ENCODE measurements at regions not wholly inside any gene's neighbourhood (a gene's known extent, or its start where the extent isn't known, plus 50 kb on each side); places are given as distances from the start of the nearest gene placed in this dataset.

DNA sequence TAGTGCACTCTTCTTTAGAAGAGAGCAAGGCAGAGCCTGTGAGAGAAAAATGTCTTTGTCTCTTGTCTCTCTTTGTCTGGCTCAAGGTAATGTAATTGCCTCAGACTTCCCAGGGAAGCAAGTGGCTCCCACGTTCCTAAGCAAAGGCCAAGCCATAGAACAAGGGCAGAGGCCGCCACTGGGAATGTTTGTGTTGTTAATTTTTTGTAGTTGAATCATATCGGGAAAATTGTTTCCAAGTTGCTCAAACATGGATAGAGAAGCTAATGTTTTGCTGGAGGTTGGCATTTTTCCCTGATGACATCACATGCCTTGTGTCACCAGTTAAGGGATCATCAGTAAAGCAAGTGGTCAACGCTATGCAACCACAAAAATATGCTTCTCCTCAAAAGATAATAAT, 211.5 kb upstream of the FOXA2 start:
- Histone ChIP-seq H4K20me1 (ENCODE audit: insufficient read depth, low read length) (no peaks in the 10 kb centered on the region), H4K91ac (ENCODE audit: insufficient read depth, low read depth, low read length) (peak overlapping the region; percentile 99), H2BK20ac (ENCODE audit: low read depth, low read length) (peak overlapping the region; percentile 99), H2BK15ac (ENCODE audit: low read depth, low read length) (peak overlapping the region; percentile 96), H3K9me3 (ENCODE audit: control insufficient read depth, insufficient read depth, low read length) (no peaks in the 10 kb centered on the region), H2BK120ac (ENCODE audit: low read depth, low read length) (peak overlapping the region; percentile 99), H3K9me1 (ENCODE audit: insufficient read depth, low read length) (peaks cover 7% of the 10 kb centered on the region; the same call in 1 of the 2 replicates), H3K14ac (replicated peaks; ENCODE audit: low read depth, low read length) (peak overlapping the region; percentile 95), H3K4ac (ENCODE audit: low read depth, low read length) (peak overlapping the region; percentile 98), H3K4me3 (ENCODE audit: insufficient read depth, low read depth, low read length) (no peak overlapping the region), H2AFZ (replicated peaks; ENCODE audit: low read length, poor library complexity) (peak overlapping the region; percentile 81), H2AK5ac (ENCODE audit: low read depth, low read length) (peak overlapping the region; percentile 91), H3K4me2 (ENCODE audit: low read depth, low read length) (peak overlapping the region; percentile 73), H2BK5ac (ENCODE audit: low read depth, low read length, poor library complexity, severe bottlenecking) (peak overlapping the region; percentile 98), H3K18ac (ENCODE audit: low read depth, low read length) (peak overlapping the region; percentile 98), H4K8ac (ENCODE audit: low read depth in 2 of 2, low read length in 2 of 2) (peak overlapping the region; percentile 87 to 94), H3K23ac (ENCODE audit: low read depth, low read length) (peak overlapping the region; percentile 98), H3K27me3 (ENCODE audit: control insufficient read depth, insufficient read depth, low read length) (peaks cover 2% of the 10 kb centered on the region; the same call in 1 of the 2 replicates), H3K56ac (ENCODE audit: extremely low read depth, insufficient read depth, low read length) (peak overlapping the region; percentile 92), H3K79me1 (ENCODE audit: low read depth in 1 of 2, low read length in 2 of 2) (no peaks in the 10 kb centered on the region), H2AK9ac (replicated peaks; ENCODE audit: low read depth, low read length, poor library complexity) (peak overlapping the region; percentile 84), H3K27ac (ENCODE audit: insufficient read depth, low read length) (peak overlapping the region; percentile 88), H3K9ac (ENCODE audit: low read depth, low read length) (peak overlapping the region; percentile 57; the same call in 1 of the 2 replicates), H4K5ac (ENCODE audit: low read depth, low read length) (peak overlapping the region; percentile 91), H3K4me1 (ENCODE audit: control insufficient read depth, insufficient read depth, low read length) (peaks cover 10% of the 10 kb centered on the region), H3K36me3 (ENCODE audit: control insufficient read depth, insufficient read depth, low read length) (no peaks in the 10 kb centered on the region)
- ATAC-seq (ENCODE audit: low read depth) (peak; percentile 92), DNase-seq (peak; percentile 99)
- no TSS peak for BruUV-seq (replicated peaks)
- in situ Hi-C loops (cut with MboI; ENCODE audit: low sequenced_read_pairs), result no loop called here
- 0% methylated on average over 3 of the region's 4 CpGs; no CpG with 5 or more reads in 1 of the 2 experiments for WGBS, 2 experiments (ENCODE audit: extremely low coverage in 2 of 2, insufficient read length in 1 of 2)
- intact Hi-C loops (cut with micrococcal nuclease), result loop anchor here (1.0 to 2.0 kb wide), 2 partner anchors 433 to 554 kb away; partner anchors contain the start of gene NXT1
- TF ChIP-seq CEBPB (IDR thresholded peaks at IDR 0.05; ENCODE audit: low read depth, low read length) (peak; percentile 86), SMC3 (IDR thresholded peaks at IDR 0.05; ENCODE audit: low read depth, low read length) (no peak), MAFK (IDR thresholded peaks at IDR 0.05; ENCODE audit: low read depth, low read length) (peak; percentile 49; the same call in 1 of the 2 replicates), RAD21 (IDR thresholded peaks at IDR 0.05; ENCODE audit: low read length) (peak; percentile 6; the same call in 1 of the 2 replicates), MXI1 (IDR thresholded peaks at IDR 0.05; ENCODE audit: borderline replicate concordance, low read depth, low read length) (no peak), BHLHE40 (IDR thresholded peaks at IDR 0.05; ENCODE audit: low read depth, low read length) (peak; percentile 36), FOS (IDR thresholded peaks at IDR 0.05; ENCODE audit: low read depth, low read length) (peak; percentile 77; the same call in 1 of the 2 replicates), POLR2A (IDR thresholded peaks at IDR 0.05; ENCODE audit: low read depth, low read length) (no peak), RFX5 (IDR thresholded peaks at IDR 0.05; ENCODE audit: low read depth, low read length) (no peak)
- TF ChIP-seq, protein P1, sequence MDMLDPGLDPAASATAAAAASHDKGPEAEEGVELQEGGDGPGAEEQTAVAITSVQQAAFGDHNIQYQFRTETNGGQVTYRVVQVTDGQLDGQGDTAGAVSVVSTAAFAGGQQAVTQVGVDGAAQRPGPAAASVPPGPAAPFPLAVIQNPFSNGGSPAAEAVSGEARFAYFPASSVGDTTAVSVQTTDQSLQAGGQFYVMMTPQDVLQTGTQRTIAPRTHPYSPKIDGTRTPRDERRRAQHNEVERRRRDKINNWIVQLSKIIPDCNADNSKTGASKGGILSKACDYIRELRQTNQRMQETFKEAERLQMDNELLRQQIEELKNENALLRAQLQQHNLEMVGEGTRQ (IDR thresholded peaks at IDR 0.05; ENCODE audit: low read depth, low read length), result no peak
- ChIA-PET CTCF (no interaction called here), POLR2A (ENCODE audit: unreplicated experiment) (no interaction called here)
- dilution Hi-C loops (cut with HindIII; ENCODE audit: low sequenced_read_pairs, unreplicated experiment), result no loop called here
